ENCODE measurements at regions not wholly inside any gene's neighbourhood (a gene's known extent, or its start where the extent isn't known, plus 50 kb on each side); places are given as distances from the start of the nearest gene placed in this dataset.

DNA sequence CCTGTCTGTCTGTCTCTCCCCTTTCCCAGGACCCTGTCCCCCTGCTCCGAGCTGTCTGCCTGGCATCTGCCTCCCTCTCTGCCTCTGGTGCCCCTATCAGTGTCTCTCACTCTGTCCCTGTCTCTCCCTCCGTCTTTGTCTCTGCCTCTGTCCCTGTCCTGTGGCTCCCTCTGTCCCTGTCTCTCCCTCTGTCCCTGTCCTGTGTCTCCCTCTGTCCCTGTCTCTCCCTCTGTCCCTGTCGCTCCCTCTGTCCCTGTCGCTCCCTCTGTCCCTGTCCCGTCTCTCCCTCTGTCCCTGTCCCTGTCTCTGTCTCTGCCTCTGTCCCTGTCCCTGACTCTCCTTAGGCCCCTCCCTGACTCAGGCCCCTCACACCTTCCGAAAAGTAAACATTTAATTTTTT lies 75.0 kb upstream of the PAX2 start:
- H3K9me3 ChIP-seq (ENCODE audit: control insufficient read depth, insufficient read depth, low read length): no peaks in the 10 kb centered on the region
- H3K27ac ChIP-seq (ENCODE audit: low read length): no peak overlapping the region
- Mint-ChIP-seq H3K27me3 (ENCODE audit: low read depth in 2 of 2) (peaks cover 50 to 64% of the 10 kb centered on the region in 2 donors), H3K4me1 (peaks cover 0 to 11% of the 10 kb centered on the region in 2 donors), H3K9me3 (no peaks in the 10 kb centered on the region), H3K4me3 (peak overlapping the region; percentile 35), H3K27ac (no peak overlapping the region), H3K36me3 (no peaks in the 10 kb centered on the region)
- H3K36me3 ChIP-seq (ENCODE audit: control insufficient read depth, insufficient read depth, low read length): no peaks in the 10 kb centered on the region
- no peak overlapping the region for H3K4me3 ChIP-seq (ENCODE audit: low read length)
- peaks cover 3% of the 10 kb centered on the region for H3K4me1 ChIP-seq (ENCODE audit: control insufficient read depth, insufficient read depth, low read length)
- TF ChIP-seq, protein P1, sequence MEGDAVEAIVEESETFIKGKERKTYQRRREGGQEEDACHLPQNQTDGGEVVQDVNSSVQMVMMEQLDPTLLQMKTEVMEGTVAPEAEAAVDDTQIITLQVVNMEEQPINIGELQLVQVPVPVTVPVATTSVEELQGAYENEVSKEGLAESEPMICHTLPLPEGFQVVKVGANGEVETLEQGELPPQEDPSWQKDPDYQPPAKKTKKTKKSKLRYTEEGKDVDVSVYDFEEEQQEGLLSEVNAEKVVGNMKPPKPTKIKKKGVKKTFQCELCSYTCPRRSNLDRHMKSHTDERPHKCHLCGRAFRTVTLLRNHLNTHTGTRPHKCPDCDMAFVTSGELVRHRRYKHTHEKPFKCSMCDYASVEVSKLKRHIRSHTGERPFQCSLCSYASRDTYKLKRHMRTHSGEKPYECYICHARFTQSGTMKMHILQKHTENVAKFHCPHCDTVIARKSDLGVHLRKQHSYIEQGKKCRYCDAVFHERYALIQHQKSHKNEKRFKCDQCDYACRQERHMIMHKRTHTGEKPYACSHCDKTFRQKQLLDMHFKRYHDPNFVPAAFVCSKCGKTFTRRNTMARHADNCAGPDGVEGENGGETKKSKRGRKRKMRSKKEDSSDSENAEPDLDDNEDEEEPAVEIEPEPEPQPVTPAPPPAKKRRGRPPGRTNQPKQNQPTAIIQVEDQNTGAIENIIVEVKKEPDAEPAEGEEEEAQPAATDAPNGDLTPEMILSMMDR (IDR thresholded peaks at IDR 0.05): no peak
- 51% methylated on average over 5 of the region's 6 CpGs for WGBS (ENCODE audit: insufficient coverage)
- intact Hi-C loops (cut with micrococcal nuclease): loop anchor here (2.0 to 5.0 kb wide), 3 partner anchors 157 to 342 kb away; no protein-coding TSS in a partner anchor
- H3K27me3 ChIP-seq (ENCODE audit: control insufficient read depth, insufficient read depth, low read length): peaks cover 21% of the 10 kb centered on the region
- no peak for DNase-seq
- no peak for ATAC-seq

DNA sequence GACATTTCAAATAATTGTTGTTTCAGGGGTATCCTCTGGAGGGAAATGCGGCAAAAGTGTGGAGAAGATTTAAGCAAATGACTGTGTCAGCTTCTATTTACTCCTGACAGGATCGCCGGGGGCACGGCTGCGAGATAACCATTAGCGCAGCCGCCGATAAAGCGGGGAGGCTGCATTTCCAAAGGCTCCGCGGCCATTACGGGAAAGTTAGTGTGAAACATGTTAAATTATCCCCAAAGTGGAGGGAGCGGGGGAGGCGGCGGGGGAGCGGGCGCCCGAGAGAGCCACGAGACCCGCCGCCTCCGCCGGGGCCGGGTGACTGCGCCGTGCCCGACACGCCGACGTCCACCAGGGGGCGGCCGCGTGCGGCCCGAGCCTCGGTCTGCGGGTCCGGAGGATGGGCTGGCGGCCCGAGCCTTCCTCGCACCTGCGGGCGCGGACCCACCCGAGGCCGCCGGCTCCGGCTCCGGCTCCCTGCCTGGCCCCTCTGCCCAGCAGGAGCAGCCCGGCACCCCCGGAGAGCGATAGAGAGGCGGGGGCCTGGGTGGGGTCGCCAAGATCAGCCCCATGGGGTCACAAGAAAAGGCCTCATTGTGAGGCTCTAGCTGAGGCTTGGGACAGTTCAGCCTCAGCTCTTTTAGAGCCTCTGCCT lies 74.4 kb upstream of the PAX2 start:
- H3K36me3 Mint-ChIP-seq: no peaks in the 10 kb centered on the region
- peaks cover 0 to 11% of the 10 kb centered on the region in 2 donors for H3K4me1 Mint-ChIP-seq
- 4% methylated on average over 54 of the region's 54 CpGs for WGBS (ENCODE audit: insufficient coverage)
- intact Hi-C loops (cut with micrococcal nuclease): loop anchor here (1.0 to 5.0 kb wide), 4 partner anchors 72 to 341 kb away; no protein-coding TSS in a partner anchor
- Histone ChIP-seq H3K4me1 (ENCODE audit: control insufficient read depth, insufficient read depth, low read length) (peaks cover 3% of the 10 kb centered on the region), H3K27me3 (ENCODE audit: control insufficient read depth, insufficient read depth, low read length) (peaks cover 21% of the 10 kb centered on the region), H3K27ac (ENCODE audit: low read length) (no peak overlapping the region), H3K9me3 (ENCODE audit: control insufficient read depth, insufficient read depth, low read length) (no peaks in the 10 kb centered on the region), H3K4me3 (ENCODE audit: low read length) (no peak overlapping the region), H3K36me3 (ENCODE audit: control insufficient read depth, insufficient read depth, low read length) (no peaks in the 10 kb centered on the region)
- no peak overlapping the region for H3K27ac Mint-ChIP-seq
- TF ChIP-seq, protein P1 (IDR thresholded peaks at IDR 0.05): peak; percentile 88
- no peaks in the 10 kb centered on the region for H3K9me3 Mint-ChIP-seq
- peaks cover 50 to 64% of the 10 kb centered on the region in 2 donors for H3K27me3 Mint-ChIP-seq (ENCODE audit: low read depth in 2 of 2)
- DNase-seq (peak; percentile 65 to 72), ATAC-seq (peak; percentile 76 to 96 (median 80))
- no peak overlapping the region for H3K4me3 Mint-ChIP-seq

DNA sequence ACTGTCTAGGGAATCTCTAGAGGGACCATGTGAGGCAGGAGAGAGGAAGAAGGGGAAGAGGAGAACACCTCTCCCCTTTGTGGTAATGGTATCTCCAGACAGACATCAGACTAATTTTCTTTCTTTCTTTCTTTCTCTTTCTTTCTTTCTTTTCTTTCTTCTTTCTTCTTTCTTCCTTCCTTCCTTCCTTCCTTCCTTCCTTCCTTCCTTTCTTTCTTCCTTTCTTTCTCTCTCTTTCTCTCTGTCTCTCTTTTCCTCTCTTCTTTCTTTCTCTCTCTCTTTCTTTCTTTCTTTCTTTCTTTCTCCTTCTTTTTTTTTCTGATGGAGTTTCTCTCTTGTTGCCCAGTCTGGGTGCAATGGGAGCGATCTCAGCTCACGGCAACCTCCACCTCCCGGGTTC lies 73.2 kb upstream of the PAX2 start:
- intact Hi-C loops (cut with micrococcal nuclease): loop anchor here (5.0 kb wide), 2 partner anchors 155 to 340 kb away; no protein-coding TSS in a partner anchor
- H3K4me3 Mint-ChIP-seq: no peak overlapping the region
- H3K9me3 Mint-ChIP-seq: no peaks in the 10 kb centered on the region
- Histone ChIP-seq H3K4me1 (ENCODE audit: control insufficient read depth, insufficient read depth, low read length) (peaks cover 3% of the 10 kb centered on the region), H3K27ac (ENCODE audit: low read length) (no peak overlapping the region), H3K36me3 (ENCODE audit: control insufficient read depth, insufficient read depth, low read length) (no peaks in the 10 kb centered on the region), H3K4me3 (ENCODE audit: low read length) (no peak overlapping the region), H3K9me3 (ENCODE audit: control insufficient read depth, insufficient read depth, low read length) (no peaks in the 10 kb centered on the region), H3K27me3 (ENCODE audit: control insufficient read depth, insufficient read depth, low read length) (peaks cover 21% of the 10 kb centered on the region)
- peaks cover 0 to 11% of the 10 kb centered on the region in 2 donors for H3K4me1 Mint-ChIP-seq
- H3K27me3 Mint-ChIP-seq (ENCODE audit: low read depth in 2 of 2): peaks cover 50 to 63% of the 10 kb centered on the region in 2 donors
- DNase-seq: no peak
- no peak for ATAC-seq
- WGBS (ENCODE audit: insufficient coverage): 96% methylated on average over 3 of the region's 3 CpGs
- no peak overlapping the region for H3K27ac Mint-ChIP-seq
- TF ChIP-seq, protein P1 (IDR thresholded peaks at IDR 0.05): no peak
- H3K36me3 Mint-ChIP-seq: no peaks in the 10 kb centered on the region
